Urothelium cell line (cell line): ENCODE measurements at regions not wholly inside any gene's neighbourhood (a gene's known extent, or its start where the extent isn't known, plus 50 kb on each side); places are given as distances from the start of the nearest gene placed in this dataset.
A peak's percentile ranks its signal among the peaks of the same experiment; 100 is the strongest.
"Not testable (repeated sequence)": the region's sequence is repeated elsewhere in the genome, so short reads cannot be mapped to it uniquely, and the experiment has no call there.

Experiments used
- DNase-seq: peaks from one replicate; pipeline ENCODE4 v3.0.0; 2011; ENCODE audit warnings: low spot score, mixed read lengths
- FAIRE-seq: peaks from 2 replicates; lab custom pipeline; 2011; peaks lifted over from hg19 to GRCh38; lab: Jason Lieb, UNC

GRCh38 chr5:38149815-38150195 is 108.6 kb upstream of the EGFLAM start:
- no peak for DNase-seq
- no peak for FAIRE-seq

- DNase-seq (peak; percentile 28), FAIRE-seq (peak; percentile 9)
Measured at GRCh38 chr5:38148021-38148625, 110.2 kb upstream of the EGFLAM start.

GRCh38 chr5:38143384-38143783 is 115.0 kb upstream of the EGFLAM start:
- FAIRE-seq (no peak), DNase-seq (no peak)

GRCh38 chr5:38141665-38142064 is 116.7 kb upstream of the EGFLAM start:
- FAIRE-seq (no peak), DNase-seq (no peak)

- FAIRE-seq (no peak), DNase-seq (no peak)
Measured at GRCh38 chr5:38138574-38138973, 119.8 kb upstream of the EGFLAM start.

- DNase-seq (no peak), FAIRE-seq (no peak)
Measured at GRCh38 chr5:38135486-38136039, 122.8 kb upstream of the EGFLAM start.

GRCh38 chr5:38134810-38135209 is 123.5 kb upstream of the EGFLAM start:
- FAIRE-seq (no peak), DNase-seq (no peak)

- FAIRE-seq, DNase-seq: not testable (repeated sequence)
Measured at GRCh38 chr5:38134294-38134693, 124.1 kb upstream of the EGFLAM start.

GRCh38 chr5:38131686-38132085 is 126.7 kb upstream of the EGFLAM start:
- no peak for FAIRE-seq

GRCh38 chr5:38124321-38124720 is 134.0 kb upstream of the EGFLAM start:
- FAIRE-seq, result no peak
- DNase-seq, result no peak

More at GRCh38 chr5:38131686-38132085, 126.7 kb upstream of the EGFLAM start:
- DNase-seq, result no peak

GRCh38 chr5:38121420-38121819 is 136.9 kb upstream of the EGFLAM start:
- no peak for DNase-seq
- no peak for FAIRE-seq

- FAIRE-seq, result no peak
- DNase-seq, result no peak
Measured at GRCh38 chr5:38119836-38120235, 138.5 kb upstream of the EGFLAM start.

- no peak for FAIRE-seq
- DNase-seq, result no peak
Measured at GRCh38 chr5:38117784-38118479, 140.4 kb upstream of the EGFLAM start.

- no peak for FAIRE-seq
- DNase-seq, result no peak
Measured at GRCh38 chr5:38115318-38115827, 143.0 kb upstream of the EGFLAM start.

- peak; percentile 66 for FAIRE-seq
- no peak for DNase-seq
Measured at GRCh38 chr5:38113880-38114279, 144.5 kb upstream of the EGFLAM start.

- FAIRE-seq, result no peak
- DNase-seq, result no peak
Measured at GRCh38 chr5:38113456-38113855, 144.9 kb upstream of the EGFLAM start.

GRCh38 chr5:38112938-38113337 is 145.4 kb upstream of the EGFLAM start:
- DNase-seq, result no peak
- FAIRE-seq, result no peak

GRCh38 chr5:38110130-38110529 is 148.2 kb upstream of the EGFLAM start:
- DNase-seq (no peak), FAIRE-seq (peak; percentile 97)

GRCh38 chr5:38107096-38107495 is 151.3 kb upstream of the EGFLAM start:
- FAIRE-seq (no peak), DNase-seq (no peak)

GRCh38 chr5:38105801-38106200 is 152.6 kb upstream of the EGFLAM start:
- FAIRE-seq (no peak), DNase-seq (no peak)

- FAIRE-seq (peak; percentile 20), DNase-seq (peak; percentile 35)
Measured at GRCh38 chr5:38105231-38105570, 153.2 kb upstream of the EGFLAM start.
